ENCODE measurements at regions not wholly inside any gene's neighbourhood (a gene's known extent, or its start where the extent isn't known, plus 50 kb on each side); places are given as distances from the start of the nearest gene placed in this dataset.
A peak's percentile ranks its signal among the peaks of the same experiment; 100 is the strongest.

GRCh38 chr1:5708346-5709245 lies 283.6 kb downstream of the NPHP4 start:
- Histone ChIP-seq H3K36me3 (no peaks in the 10 kb centered on the region), H3K9me3 (peaks cover 0 to 3% of the 10 kb centered on the region in 2 donors), H3K27ac (no peak overlapping the region), H3K27me3 (peaks cover 0 to 21% of the 10 kb centered on the region in 2 donors), H3K4me1 (no peaks in the 10 kb centered on the region), H3K4me3 (no peak overlapping the region)
- intact Hi-C loops (cut with DNase I; ENCODE audit: low total_unique reads) = no loop called here
- no peak for TF ChIP-seq POLR2A (IDR thresholded peaks at IDR 0.05)
- no peak for TF ChIP-seq CTCF (IDR thresholded peaks at IDR 0.05)
- TF ChIP-seq POLR2AphosphoS5 (IDR thresholded peaks at IDR 0.05) = no peak
- DNase-seq (ENCODE audit: low spot score in 2 of 2) = peak in 1 of 2 donors; percentile 44

- DNase-seq (ENCODE audit: low spot score in 2 of 2) = peak in 1 of 2 donors; percentile 30
- no peaks in the 10 kb centered on the region for H3K4me1 ChIP-seq
These were observed 284.5 kb downstream of the NPHP4 start for GRCh38 chr1:5707566-5708345.

DNA sequence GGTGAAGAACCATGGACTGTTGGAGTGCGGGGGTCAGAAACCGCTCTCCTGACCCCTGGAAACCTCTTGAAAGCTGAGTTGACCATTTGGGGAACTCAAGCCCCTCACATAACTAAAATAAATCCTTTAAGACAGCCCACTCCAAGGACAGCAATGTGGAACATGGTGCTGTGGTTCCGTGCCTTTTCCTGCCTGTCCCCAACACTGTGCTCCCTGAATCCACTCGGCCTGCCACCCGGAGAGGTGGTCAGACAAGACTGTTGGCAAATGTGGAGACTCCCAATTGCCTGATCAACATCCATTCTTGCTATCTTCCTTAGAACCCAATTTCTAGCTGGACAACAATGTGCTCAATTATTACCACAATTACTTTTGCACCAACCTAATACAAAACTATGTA lies 286.0 kb downstream of the NPHP4 start:
- H3K4me1 ChIP-seq = no peaks in the 10 kb centered on the region
- peaks cover 0 to 21% of the 10 kb centered on the region in 2 donors for H3K27me3 ChIP-seq
- H3K4me3 ChIP-seq = no peak overlapping the region
- H3K27ac ChIP-seq = no peak overlapping the region
- TF ChIP-seq POLR2A (IDR thresholded peaks at IDR 0.05) (no peak), CTCF (IDR thresholded peaks at IDR 0.05) (no peak), POLR2AphosphoS5 (IDR thresholded peaks at IDR 0.05) (no peak)
- no peak for DNase-seq (ENCODE audit: low spot score in 2 of 2)
- H3K9me3 ChIP-seq = peaks cover 0 to 3% of the 10 kb centered on the region in 2 donors
- intact Hi-C loops (cut with DNase I; ENCODE audit: low total_unique reads) = no loop called here
- no peaks in the 10 kb centered on the region for H3K36me3 ChIP-seq

More at GRCh38 chr1:5707566-5708345, 284.5 kb downstream of the NPHP4 start:
- H3K27me3 ChIP-seq = peaks cover 0 to 21% of the 10 kb centered on the region in 2 donors
- intact Hi-C loops (cut with DNase I; ENCODE audit: low total_unique reads) = no loop called here
- TF ChIP-seq CTCF (IDR thresholded peaks at IDR 0.05) (no peak), POLR2A (IDR thresholded peaks at IDR 0.05) (no peak), POLR2AphosphoS5 (IDR thresholded peaks at IDR 0.05) (no peak)
- H3K9me3 ChIP-seq = peaks cover 0 to 3% of the 10 kb centered on the region in 2 donors
- no peaks in the 10 kb centered on the region for H3K36me3 ChIP-seq
- no peak overlapping the region for H3K4me3 ChIP-seq
- no peak overlapping the region for H3K27ac ChIP-seq

DNA sequence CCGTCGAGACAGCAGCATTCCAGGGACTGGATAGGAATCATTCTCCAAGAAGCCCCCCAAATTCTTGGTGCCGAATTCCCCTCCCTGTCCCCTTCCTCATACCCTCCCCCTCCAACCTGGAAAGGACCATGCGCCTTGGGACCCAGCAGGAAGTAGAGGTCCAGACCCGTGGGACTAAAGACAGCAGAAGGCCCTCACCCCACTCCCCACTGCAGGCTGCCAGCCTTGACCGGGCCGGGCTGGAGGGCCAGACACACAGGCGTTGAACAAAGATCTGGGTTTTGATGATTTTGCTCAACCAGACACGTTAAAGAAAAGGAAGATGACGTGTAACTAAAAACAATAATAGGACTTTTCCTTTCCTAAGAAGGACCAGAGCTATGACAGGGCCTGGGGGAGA lies 286.5 kb downstream of the NPHP4 start:
- peaks cover 0 to 3% of the 10 kb centered on the region in 2 donors for H3K9me3 ChIP-seq
- no peak for DNase-seq (ENCODE audit: low spot score in 2 of 2)
- no peaks in the 10 kb centered on the region for H3K4me1 ChIP-seq
- H3K27ac ChIP-seq = no peak overlapping the region
- TF ChIP-seq POLR2AphosphoS5 (IDR thresholded peaks at IDR 0.05) (no peak), CTCF (IDR thresholded peaks at IDR 0.05) (no peak)
- H3K36me3 ChIP-seq = no peaks in the 10 kb centered on the region
- intact Hi-C loops (cut with DNase I; ENCODE audit: low total_unique reads) = no loop called here
- H3K27me3 ChIP-seq = peaks cover 0 to 21% of the 10 kb centered on the region in 2 donors
- no peak overlapping the region for H3K4me3 ChIP-seq

Measured in breast epithelium (tissue), 4 donors.